IMR-90 (cell line): ENCODE measurements at regions not wholly inside any gene's neighbourhood (a gene's known extent, or its start where the extent isn't known, plus 50 kb on each side); places are given as distances from the start of the nearest gene placed in this dataset.

Experiments
- ATAC-seq: fragments of 200-7000 bp; cut with Tn5 transposase; 2 replicates; pipeline ENCODE4 v1.9.1; 2020; ENCODE audit warnings: low read depth, mild to moderate bottlenecking, moderate library complexity
- BruUV-seq: library from RNA; stranded (reverse); fragments of 400-500 nt; replicated peaks from 2 replicates; lab custom pipeline; 2021; lab: Mats Ljungman, UMichigan
- CTCF ChIA-PET: fragments of 300-600 bp; formaldehyde crosslinking; extraction: SDS; loops from one replicate; lab custom pipeline; 2021; ENCODE audit warnings: antibody characterized with exemption; lab: Yijun Ruan, JAX
- POLR2A ChIA-PET: fragments of 300-600 bp; sonication (Branson Sonifier 250); formaldehyde crosslinking; loops from one replicate; lab custom pipeline; 2022; ENCODE audit warnings: antibody characterized with exemption; ENCODE audit not compliant: unreplicated experiment; lab: Charles Lee
- DNase-seq: peaks from one replicate; pipeline ENCODE4 v3.0.0; 2013
- H2AFZ ChIP-seq: replicated peaks from 2 replicates; pipeline ENCODE3; 2013; ENCODE audit warnings: low read length, mild to moderate bottlenecking; ENCODE audit not compliant: poor library complexity
- H2AK5ac ChIP-seq: 2 replicates; pipeline ENCODE4 v1.6.1; 2013; ENCODE audit warnings: low read depth, low read length, inconsistent platforms
- H2AK9ac ChIP-seq: replicated peaks from 2 replicates; pipeline ENCODE3; 2013; ENCODE audit warnings: mild to moderate bottlenecking, low read depth, low read length, moderate library complexity; ENCODE audit not compliant: poor library complexity
- H2BK120ac ChIP-seq: 2 replicates; pipeline ENCODE4 v1.6.1; 2013; ENCODE audit warnings: low read depth, low read length, inconsistent platforms
- H2BK15ac ChIP-seq: 3 replicates; pipeline ENCODE4 v1.6.1; 2013; ENCODE audit warnings: low read depth, low read length, inconsistent platforms
- H2BK20ac ChIP-seq: 2 replicates; pipeline ENCODE4 v1.6.1; 2013; ENCODE audit warnings: low read depth, mild to moderate bottlenecking, inconsistent platforms, low read length, moderate library complexity
- H2BK5ac ChIP-seq: 2 replicates; pipeline ENCODE4 v1.6.1; 2013; ENCODE audit warnings: mild to moderate bottlenecking, low read depth, low read length, inconsistent platforms; ENCODE audit not compliant: poor library complexity, severe bottlenecking
- H3K14ac ChIP-seq: replicated peaks from 2 replicates; pipeline ENCODE4 v1.6.1; 2013; ENCODE audit warnings: low read depth, low read length, inconsistent platforms
- H3K18ac ChIP-seq: 2 replicates; pipeline ENCODE4 v1.6.1; 2013; ENCODE audit warnings: low read depth, low read length, control low read depth
- H3K23ac ChIP-seq: 2 replicates; pipeline ENCODE4 v1.6.1; 2013; ENCODE audit warnings: low read depth, low read length, inconsistent platforms
- H3K27ac ChIP-seq: 2 replicates; pipeline ENCODE4 v1.5.1; 2013; ENCODE audit warnings: mild to moderate bottlenecking, control low read depth, low read length; ENCODE audit not compliant: insufficient read depth
- H3K27me3 ChIP-seq: 2 replicates; pipeline ENCODE4 v1.6.1; 2013; ENCODE audit warnings: low read length; ENCODE audit not compliant: control insufficient read depth, insufficient read depth
- H3K36me3 ChIP-seq: 2 replicates; pipeline ENCODE4 v1.6.1; 2013; ENCODE audit warnings: low read length, mixed read lengths; ENCODE audit not compliant: control insufficient read depth, insufficient read depth
- H3K4ac ChIP-seq: 2 replicates; pipeline ENCODE4 v1.6.1; 2013; ENCODE audit warnings: low read depth, low read length, inconsistent platforms
- H3K4me1 ChIP-seq: 2 replicates; pipeline ENCODE4 v1.6.1; 2013; ENCODE audit warnings: low read length, mixed read lengths; ENCODE audit not compliant: control insufficient read depth, insufficient read depth
- H3K4me2 ChIP-seq: 2 replicates; pipeline ENCODE4 v1.6.1; 2013; ENCODE audit warnings: low read depth, mild to moderate bottlenecking, control low read depth, low read length, moderate library complexity
- H3K4me3 ChIP-seq: 2 replicates; pipeline ENCODE4 v1.5.1; 2013; ENCODE audit warnings: low read depth, mild to moderate bottlenecking, control low read depth, low read length, moderate library complexity; ENCODE audit not compliant: insufficient read depth
- H3K56ac ChIP-seq: 2 replicates; pipeline ENCODE4 v1.6.1; 2013; ENCODE audit warnings: low read length, inconsistent platforms; ENCODE audit not compliant: insufficient read depth; ENCODE audit errors: extremely low read depth
- H3K79me1 ChIP-seq, 2 experiments: 2 replicates each; pipeline ENCODE4 v1.6.1; 2013; ENCODE audit warnings: low read length in 2 of 2, inconsistent platforms in 1 of 2, low read depth in 1 of 2
- H3K9ac ChIP-seq: 2 replicates; pipeline ENCODE4 v1.6.1; 2013; ENCODE audit warnings: low read depth, low read length, control low read depth
- H3K9me1 ChIP-seq: 2 replicates; pipeline ENCODE4 v1.6.1; 2013; ENCODE audit warnings: low read length, inconsistent platforms; ENCODE audit not compliant: insufficient read depth
- H3K9me3 ChIP-seq: 2 replicates; pipeline ENCODE4 v1.6.1; 2013; ENCODE audit warnings: low read length; ENCODE audit not compliant: control insufficient read depth, insufficient read depth
- H4K20me1 ChIP-seq: 2 replicates; pipeline ENCODE4 v1.6.1; 2013; ENCODE audit warnings: low read length, inconsistent platforms; ENCODE audit not compliant: insufficient read depth
- H4K5ac ChIP-seq: 2 replicates; pipeline ENCODE4 v1.6.1; 2013; ENCODE audit warnings: mild to moderate bottlenecking, low read depth, low read length, control low read depth
- H4K8ac ChIP-seq, 2 experiments: 2 replicates each; pipeline ENCODE4 v1.6.1; 2013; ENCODE audit warnings: low read depth in 2 of 2, low read length in 2 of 2, control low read depth in 1 of 2, inconsistent platforms in 1 of 2
- H4K91ac ChIP-seq: 2 replicates; pipeline ENCODE4 v1.6.1; 2013; ENCODE audit warnings: low read depth, low read length, inconsistent platforms; ENCODE audit not compliant: insufficient read depth
- CEBPB ChIP-seq: IDR thresholded peaks from 2 replicates; pipeline ENCODE4 v1.6.1; 2012; ENCODE audit warnings: low read depth, low read length, improper control_type of control experiment
- USF2 ChIP-seq: fragments of 150-350 bp; IDR thresholded peaks from 2 replicates; pipeline ENCODE4 v1.6.1; 2017; ENCODE audit warnings: mild to moderate bottlenecking, antibody characterized with exemption, low read length, low read depth
- dilution Hi-C: fragments of 300-500 bp; cut with HindIII; formaldehyde crosslinking; loops from one replicate; pipeline ENCODE4 v1.14.3; 2018; ENCODE audit warnings: low sequenced_read_pairs; ENCODE audit not compliant: unreplicated experiment
- in situ Hi-C: fragments of 300-500 bp; cut with MboI; formaldehyde crosslinking; loops from 3 replicates; pipeline ENCODE4 v1.14.3; 2019; ENCODE audit warnings: low sequenced_read_pairs, inconsistent platforms, mixed read lengths
- intact Hi-C: fragments of 100-400 bp; cut with micrococcal nuclease; formaldehyde crosslinking; loops from 2 replicates; pipeline ENCODE4 v1.10.0; 2022

- H3K9me3 ChIP-seq = no peaks in the 10 kb centered on the region
- no peak overlapping the region for H2BK20ac ChIP-seq
- no peak overlapping the region for H3K27ac ChIP-seq
Observed at GRCh38 chr3:110900576-110900975, 171.0 kb upstream of the NECTIN3 start.

More at GRCh38 chr3:110900576-110900975, 171.0 kb upstream of the NECTIN3 start:
- no peak overlapping the region for H4K91ac ChIP-seq
- ATAC-seq (peak; percentile 77), DNase-seq (peak; percentile 63)
- H3K23ac ChIP-seq = no peak overlapping the region
- no peaks in the 10 kb centered on the region for H3K27me3 ChIP-seq
- H4K5ac ChIP-seq = no peak overlapping the region
- dilution Hi-C loops = no loop called here
- no peak overlapping the region for H2AFZ ChIP-seq
- TF ChIP-seq USF2 (no peak), CEBPB (peak; percentile 76)
- no peaks in the 10 kb centered on the region for H3K79me1 ChIP-seq
- no peak overlapping the region for H3K4me2 ChIP-seq
- CTCF ChIA-PET = interaction anchor here (1.0 kb wide), 1 partner anchor 583 kb away, joined by 3 read pairs; no protein-coding TSS in a partner anchor
- H3K56ac ChIP-seq = no peak overlapping the region
- in situ Hi-C loops = no loop called here
- no TSS peak for BruUV-seq
- no peaks in the 10 kb centered on the region for H3K4me1 ChIP-seq
- no peaks in the 10 kb centered on the region for H3K9me1 ChIP-seq
- no peak overlapping the region for H3K9ac ChIP-seq
- H3K18ac ChIP-seq = no peak overlapping the region
- H3K36me3 ChIP-seq = no peaks in the 10 kb centered on the region
- H2AK9ac ChIP-seq = no peak overlapping the region
- no peak overlapping the region for H3K4ac ChIP-seq
- no peak overlapping the region for H2BK120ac ChIP-seq
- no peaks in the 10 kb centered on the region for H4K20me1 ChIP-seq
- no peak overlapping the region for H3K14ac ChIP-seq
- intact Hi-C loops = no loop called here
- H2BK15ac ChIP-seq = no peak overlapping the region
- H2BK5ac ChIP-seq = no peak overlapping the region
- no peak overlapping the region for H3K4me3 ChIP-seq
- H2AK5ac ChIP-seq = no peak overlapping the region
- POLR2A ChIA-PET = no interaction called here
- no peak overlapping the region; a peak in 1 of 4 replicates for H4K8ac ChIP-seq
